Endometrial microvascular endothelial cells (primary cell): ENCODE measurements at regions not wholly inside any gene's neighbourhood (a gene's known extent, or its start where the extent isn't known, plus 50 kb on each side); places are given as distances from the start of the nearest gene placed in this dataset.

Experiments
- in situ Hi-C: cut with HindIII; loops from 2 replicates; pipeline ENCODE4 v1.10.0; 2017; ENCODE audit warnings: low sequenced_read_pairs, low pct_unique_long_range_greater_than_20kb; ENCODE audit errors: inconsistent ontology term

DNA sequence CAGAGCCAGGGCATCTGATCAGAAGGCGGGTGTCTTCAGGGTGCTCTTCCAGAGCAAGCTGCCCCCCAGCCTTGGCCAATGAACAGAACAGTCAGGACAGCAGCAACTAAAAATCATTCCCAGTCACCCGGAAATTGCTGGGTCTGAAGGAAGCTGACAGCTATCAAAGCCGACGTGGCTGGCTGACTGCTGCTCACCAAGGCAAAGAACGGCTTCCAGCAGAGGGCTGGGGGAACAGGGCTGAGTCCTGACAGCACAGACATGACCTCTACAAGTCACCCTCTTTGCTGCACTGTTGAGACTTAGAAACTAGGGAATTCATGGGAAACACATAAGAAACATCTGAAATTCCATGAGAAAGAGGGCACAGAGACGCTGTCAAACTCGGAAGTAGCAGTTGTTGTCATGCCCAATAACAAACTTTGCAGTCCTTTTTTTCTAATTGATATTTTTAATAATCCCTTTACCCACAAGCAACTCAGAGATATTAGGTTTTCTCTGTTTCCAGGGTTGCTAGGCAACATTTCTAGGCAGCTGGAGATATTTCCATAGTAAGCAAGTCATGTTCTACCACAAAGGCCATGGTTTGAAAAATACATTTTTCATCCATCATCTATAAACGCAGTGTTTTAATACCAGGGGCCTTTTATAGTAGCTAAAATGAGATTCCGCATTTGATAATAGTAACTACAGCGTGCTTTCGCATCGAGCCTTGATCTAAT lies 365.2 kb downstream of the SEC23A start:
- in situ Hi-C loops, result no loop called here

DNA sequence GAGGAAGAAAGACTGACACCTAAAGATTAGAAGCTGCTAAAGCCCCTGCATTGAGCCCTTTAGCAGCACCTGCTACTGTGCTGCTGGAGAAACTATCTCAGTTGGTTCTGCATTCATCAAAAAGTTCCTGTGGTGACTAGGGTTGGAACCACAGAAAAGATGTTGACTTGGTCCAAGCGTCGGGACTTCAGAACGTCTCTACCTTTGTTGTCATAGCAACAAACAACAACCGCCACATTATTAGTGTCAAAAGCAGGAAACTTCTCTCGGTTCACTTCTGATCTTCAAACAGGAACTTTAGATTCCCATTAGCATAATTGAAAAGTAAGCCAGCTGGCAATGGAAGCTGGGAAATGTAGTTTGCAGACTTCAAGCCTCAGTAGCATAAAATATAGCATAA lies 368.0 kb downstream of the SEC23A start:
- in situ Hi-C loops, result no loop called here

DNA sequence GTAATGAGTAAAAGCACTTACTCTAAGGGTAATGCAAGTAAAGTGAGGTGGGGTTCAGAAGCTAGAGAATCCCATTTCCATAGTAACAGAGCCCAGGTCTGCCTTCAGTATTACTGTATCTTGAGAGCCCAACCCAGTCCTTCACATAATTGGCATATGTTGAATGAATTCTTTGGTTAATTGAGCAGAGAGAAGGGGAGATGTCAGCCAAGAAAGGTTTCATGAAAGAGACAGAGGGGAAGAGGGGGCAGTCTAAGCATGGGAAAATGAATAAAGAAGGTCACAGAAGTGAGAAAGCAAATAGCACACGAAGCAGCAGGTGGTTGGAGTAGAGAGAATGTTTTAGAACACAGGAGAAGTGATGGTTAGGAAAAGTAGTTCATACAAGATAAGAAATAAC lies 371.1 kb downstream of the SEC23A start:
- in situ Hi-C loops, result no loop called here

DNA sequence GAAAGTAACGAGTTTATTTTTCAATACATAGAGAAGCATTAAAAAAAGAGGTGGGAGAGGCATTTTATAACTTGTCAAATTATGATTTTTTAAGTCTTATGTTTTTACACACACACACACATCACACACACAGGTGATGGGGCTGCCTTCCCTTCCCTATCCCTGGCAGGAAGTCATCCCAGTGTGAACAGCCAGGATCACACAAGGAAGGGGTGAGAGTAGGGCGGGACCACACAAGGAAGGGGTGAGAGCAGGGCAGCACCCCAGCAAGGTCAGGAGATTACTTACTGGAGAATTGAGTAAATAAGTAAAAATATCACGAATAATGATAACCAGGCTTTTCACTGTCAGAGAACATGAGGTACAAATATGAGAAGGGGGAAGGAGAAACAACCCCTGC lies 372.6 kb downstream of the SEC23A start:
- in situ Hi-C loops, result no loop called here

DNA sequence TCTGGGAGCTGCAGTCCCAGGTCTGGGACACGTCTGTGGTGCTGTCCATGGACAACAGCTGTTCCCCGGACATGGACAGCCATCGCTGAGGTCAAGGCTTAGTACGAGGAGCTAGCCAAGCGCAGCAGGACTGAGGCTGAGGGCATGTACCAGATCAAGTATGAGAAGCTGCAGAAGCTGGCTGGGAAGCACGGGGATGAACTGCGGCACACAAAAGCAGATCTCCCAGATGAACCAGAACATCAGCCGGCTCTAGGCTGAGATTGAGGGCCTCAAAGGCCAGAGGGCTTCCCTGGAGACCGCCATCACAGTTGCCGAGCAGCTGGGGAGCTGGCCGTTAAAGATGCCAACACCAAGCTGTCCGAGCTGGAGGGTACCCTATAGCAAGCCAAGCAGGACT lies 375.3 kb downstream of the SEC23A start:
- in situ Hi-C loops, result loop anchor here (10.0 kb wide), 1 partner anchor 287 kb away; no protein-coding TSS in a partner anchor

DNA sequence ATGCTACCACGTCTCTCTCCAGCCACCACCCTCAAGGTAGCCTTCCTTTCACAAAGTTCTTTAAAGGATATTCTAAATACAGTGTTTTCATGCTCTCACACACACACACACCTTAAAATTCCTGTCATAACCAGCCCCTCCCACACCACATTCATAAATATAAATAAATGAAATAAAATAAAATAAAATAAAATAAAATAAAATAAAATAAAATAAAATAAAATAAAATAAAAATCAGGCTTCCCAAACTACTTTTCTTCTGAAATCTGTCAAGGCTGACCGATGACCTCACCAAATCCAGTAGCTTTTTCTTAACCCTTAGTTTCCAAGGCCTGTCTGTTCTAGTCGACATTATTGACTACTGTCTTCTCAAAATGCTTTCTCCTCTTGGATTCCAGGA lies 378.4 kb downstream of the SEC23A start:
- in situ Hi-C loops, result loop anchor here (10.0 to 25.0 kb wide), 2 partner anchors 262 to 290 kb away; no protein-coding TSS in a partner anchor

- in situ Hi-C loops, result loop anchor here (10.0 to 25.0 kb wide), 2 partner anchors 262 to 291 kb away; no protein-coding TSS in a partner anchor
These were observed 379.1 kb downstream of the SEC23A start for GRCh38 chr14:38723959-38724358.

- in situ Hi-C loops, result loop anchor here (10.0 to 25.0 kb wide), 2 partner anchors 261 to 292 kb away; no protein-coding TSS in a partner anchor
These were observed 379.8 kb downstream of the SEC23A start for GRCh38 chr14:38723277-38723676.

- in situ Hi-C loops, result loop anchor here (10.0 to 25.0 kb wide), 2 partner anchors 260 to 293 kb away; no protein-coding TSS in a partner anchor
These were observed 381.1 kb downstream of the SEC23A start for GRCh38 chr14:38721822-38722431.

DNA sequence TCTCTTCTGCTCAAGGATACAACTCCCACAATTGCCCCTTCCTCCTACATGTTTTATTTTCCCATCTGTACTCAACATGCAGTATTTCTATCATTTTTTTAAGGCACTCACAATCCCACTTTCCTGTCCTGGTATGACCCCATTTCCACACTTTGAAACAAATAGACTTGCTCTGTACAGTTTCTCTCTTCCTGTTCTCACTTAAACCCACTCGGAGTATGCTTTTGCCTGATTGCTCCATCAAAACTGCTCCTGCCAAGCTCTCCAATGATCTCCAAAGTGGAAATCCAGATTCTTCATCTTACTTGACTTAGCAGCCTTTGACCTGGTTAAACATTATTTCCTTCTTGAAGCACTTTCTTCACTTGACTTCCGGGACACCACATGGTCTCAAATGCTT lies 384.5 kb downstream of the SEC23A start:
- in situ Hi-C loops, result loop anchor here (25.0 kb wide), 1 partner anchor 256 kb away; no protein-coding TSS in a partner anchor

GRCh38 chr14:38716926-38717325 lies 386.1 kb downstream of the SEC23A start:
- in situ Hi-C loops, result loop anchor here (25.0 kb wide), 1 partner anchor 255 kb away; no protein-coding TSS in a partner anchor

DNA sequence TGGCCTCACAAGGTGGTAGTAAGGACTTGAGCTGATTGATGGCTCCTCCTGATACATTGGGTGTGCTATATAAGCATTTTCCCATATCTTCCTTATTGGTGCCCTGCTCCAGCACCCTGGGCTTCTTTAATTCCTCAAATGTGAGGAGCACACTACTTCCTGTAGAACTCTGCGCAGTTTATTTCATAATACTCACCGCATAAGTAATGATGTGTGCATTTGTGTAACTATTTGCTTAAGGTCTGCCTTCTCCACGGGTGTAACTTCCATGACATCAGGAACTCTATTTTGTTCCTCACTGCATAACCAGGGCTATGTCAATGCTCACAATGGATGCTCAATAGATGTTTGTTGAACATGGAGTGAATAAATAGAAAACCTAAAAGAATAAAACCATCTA lies 392.2 kb downstream of the SEC23A start:
- in situ Hi-C loops, result loop anchor here (25.0 kb wide), 1 partner anchor 249 kb away; no protein-coding TSS in a partner anchor

- in situ Hi-C loops, result loop anchor here (25.0 kb wide), 1 partner anchor 248 kb away; no protein-coding TSS in a partner anchor
These were observed 392.8 kb downstream of the SEC23A start for GRCh38 chr14:38710196-38710595.

DNA sequence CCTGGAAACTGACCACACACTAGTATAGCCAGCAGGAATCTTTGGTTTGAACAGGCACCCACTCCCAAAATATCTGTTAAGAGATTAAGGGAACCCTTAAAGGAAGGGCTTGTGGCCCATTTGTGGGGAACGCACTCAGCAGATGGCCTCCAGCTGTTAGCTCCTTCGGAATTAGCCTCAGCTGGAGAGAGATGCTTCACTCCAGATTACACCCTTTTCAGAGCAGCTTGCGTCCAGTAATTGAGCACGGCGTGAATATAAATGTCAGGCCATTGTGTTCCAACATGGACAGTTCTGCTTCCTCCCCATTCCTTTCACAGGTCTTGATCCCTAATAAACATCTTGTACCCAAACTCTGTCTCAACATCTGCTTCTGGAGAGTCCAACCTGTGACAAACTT lies 397.8 kb downstream of the SEC23A start:
- in situ Hi-C loops, result loop anchor here (25.0 kb wide), 1 partner anchor 243 kb away; no protein-coding TSS in a partner anchor

DNA sequence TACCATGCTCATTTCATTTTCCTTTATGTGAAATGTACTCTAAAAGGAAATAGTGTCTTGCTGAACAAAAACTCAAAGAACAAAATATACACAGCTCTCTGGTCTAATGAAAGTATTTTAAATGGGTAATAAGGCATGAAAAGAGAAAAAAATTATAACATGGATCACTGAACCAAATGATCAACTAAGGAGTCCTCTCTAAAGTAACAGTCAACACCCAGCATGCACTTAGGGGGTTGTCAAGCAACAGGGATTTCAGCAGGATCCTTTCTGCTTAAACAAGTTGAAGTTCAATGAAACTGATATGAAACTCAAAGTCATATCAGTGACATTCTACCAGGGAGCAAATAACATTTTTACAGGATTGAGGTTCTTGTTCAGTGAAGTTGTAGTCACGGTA lies 398.8 kb downstream of the SEC23A start:
- in situ Hi-C loops, result loop anchor here (25.0 kb wide), 1 partner anchor 242 kb away; no protein-coding TSS in a partner anchor

GRCh38 chr14:38696925-38697324 lies 406.1 kb downstream of the SEC23A start:
- in situ Hi-C loops, result no loop called here

GRCh38 chr14:38693423-38693822 lies 409.6 kb downstream of the SEC23A start:
- in situ Hi-C loops, result no loop called here

GRCh38 chr14:38669027-38669426 lies 413.1 kb upstream of the CLEC14A start:
- in situ Hi-C loops, result no loop called here

DNA sequence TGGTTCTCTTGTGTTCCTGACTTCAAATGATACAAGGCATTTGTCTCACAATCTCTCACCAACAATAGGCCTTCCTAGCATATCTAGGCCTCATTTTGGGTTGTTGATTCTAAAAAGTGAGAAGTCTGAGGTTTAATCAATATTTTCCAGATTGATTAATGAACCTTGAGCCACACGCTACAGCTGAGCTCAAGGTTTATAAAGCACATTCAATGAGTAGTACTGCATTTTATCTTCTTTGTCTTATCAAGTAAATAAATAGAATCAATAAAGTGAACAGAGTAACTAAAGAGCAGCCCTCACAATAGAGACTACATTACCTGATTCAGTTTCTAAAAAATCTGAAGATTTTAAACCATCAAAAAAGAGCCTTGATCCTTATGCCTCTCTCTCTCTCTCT lies 407.5 kb upstream of the CLEC14A start:
- in situ Hi-C loops, result no loop called here

DNA sequence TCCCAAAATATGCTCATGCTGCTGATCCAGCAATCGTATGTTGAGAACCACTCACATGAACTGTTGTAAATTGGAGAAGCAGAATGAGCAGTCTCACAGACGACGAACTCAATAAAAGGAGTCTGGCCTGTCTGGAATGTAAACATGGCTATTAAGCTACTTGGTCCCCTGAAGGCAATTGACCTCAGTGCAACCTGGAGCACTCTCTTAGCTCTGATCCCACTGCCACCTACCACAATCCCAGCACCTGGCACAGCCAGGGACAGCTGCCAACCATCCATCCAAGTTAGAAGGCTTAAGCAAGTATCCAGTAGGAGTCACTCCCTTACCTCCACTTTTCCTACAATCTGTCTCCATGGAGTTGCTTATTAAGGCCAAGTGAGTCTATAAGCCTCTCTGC lies 406.9 kb upstream of the CLEC14A start:
- in situ Hi-C loops, result no loop called here
